Left ventricle myocardium inferior (tissue), 1 donor: ENCODE measurements at regions not wholly inside any gene's neighbourhood (a gene's known extent, or its start where the extent isn't known, plus 50 kb on each side); places are given as distances from the start of the nearest gene placed in this dataset.

Experiments
- DNase-seq: peaks from one replicate; pipeline ENCODE4 v3.0.0-alpha.2; 2020
- H3K27ac ChIP-seq: fragments of 200-600 bp; replicated peaks from 2 replicates; pipeline ENCODE4 v1.8.0; 2021
- H3K27me3 ChIP-seq: fragments of 200-600 bp; 2 replicates; pipeline ENCODE4 v1.8.0; 2021; ENCODE audit warnings: low read depth
- H3K36me3 ChIP-seq: fragments of 200-600 bp; 2 replicates; pipeline ENCODE4 v1.8.0; 2021
- H3K4me1 ChIP-seq: fragments of 200-600 bp; 2 replicates; pipeline ENCODE4 v1.8.0; 2021
- H3K4me3 ChIP-seq: fragments of 200-600 bp; 2 replicates; pipeline ENCODE4 v1.8.0; 2021; ENCODE audit warnings: mild to moderate bottlenecking, moderate library complexity
- H3K9me3 ChIP-seq: fragments of 200-600 bp; replicated peaks from 2 replicates; pipeline ENCODE4 v1.8.0; 2021
- CTCF ChIP-seq: fragments of 200-600 bp; IDR thresholded peaks from 2 replicates; pipeline ENCODE4 v1.8.0; 2021; ENCODE audit warnings: antibody characterized with exemption, mild to moderate bottlenecking, borderline replicate concordance
- intact Hi-C: fragments of 100-400 bp; cut with micrococcal nuclease; formaldehyde crosslinking; loops from one replicate; pipeline ENCODE4 v1.11.0; 2022
- donor health status: DM: no; HTN: yes; CAD: no; lungs with severe emphysema.

GRCh38 chr2:66749566-66749965 lies 314.6 kb downstream of the MEIS1 start:
- H3K36me3 ChIP-seq: no peaks in the 10 kb centered on the region
- no peaks in the 10 kb centered on the region for H3K9me3 ChIP-seq
- intact Hi-C loops: no loop called here
- DNase-seq: no peak
- no peaks in the 10 kb centered on the region for H3K4me1 ChIP-seq
- no peak for TF ChIP-seq CTCF
- no peak overlapping the region for H3K4me3 ChIP-seq
- H3K27ac ChIP-seq: no peak overlapping the region
- no peaks in the 10 kb centered on the region for H3K27me3 ChIP-seq

GRCh38 chr2:66753257-66753656 lies 318.3 kb downstream of the MEIS1 start:
- no peak overlapping the region for H3K27ac ChIP-seq
- no peaks in the 10 kb centered on the region for H3K36me3 ChIP-seq
- H3K27me3 ChIP-seq: no peaks in the 10 kb centered on the region
- TF ChIP-seq CTCF: no peak
- intact Hi-C loops: no loop called here
- no peak overlapping the region for H3K4me3 ChIP-seq
- H3K4me1 ChIP-seq: no peaks in the 10 kb centered on the region
- DNase-seq: no peak
- peaks cover 17% of the 10 kb centered on the region for H3K9me3 ChIP-seq

DNA sequence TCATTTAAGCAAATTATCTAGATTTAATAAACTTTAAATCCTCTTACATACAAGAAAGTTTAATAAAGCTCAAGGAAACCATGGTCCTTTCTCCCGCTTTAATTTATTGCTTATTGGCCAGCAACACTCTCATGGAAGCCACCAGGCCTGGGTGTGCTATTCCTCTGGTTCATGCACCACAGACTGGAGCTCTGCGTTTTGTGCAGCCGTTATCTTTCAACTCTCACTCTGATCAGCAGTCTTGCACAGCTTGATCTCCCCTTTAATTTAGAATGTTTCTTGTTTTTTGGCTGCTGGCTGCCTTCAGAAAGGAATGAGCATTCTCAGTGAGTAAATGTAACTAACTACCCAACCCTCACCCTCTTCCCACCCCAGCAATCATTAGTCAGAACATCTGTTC lies 318.7 kb downstream of the MEIS1 start:
- no peak for DNase-seq
- Histone ChIP-seq H3K4me1 (no peaks in the 10 kb centered on the region), H3K27ac (no peak overlapping the region), H3K36me3 (no peaks in the 10 kb centered on the region), H3K4me3 (no peak overlapping the region), H3K27me3 (no peaks in the 10 kb centered on the region), H3K9me3 (peaks cover 21% of the 10 kb centered on the region)
- intact Hi-C loops: no loop called here
- TF ChIP-seq CTCF: no peak

DNA sequence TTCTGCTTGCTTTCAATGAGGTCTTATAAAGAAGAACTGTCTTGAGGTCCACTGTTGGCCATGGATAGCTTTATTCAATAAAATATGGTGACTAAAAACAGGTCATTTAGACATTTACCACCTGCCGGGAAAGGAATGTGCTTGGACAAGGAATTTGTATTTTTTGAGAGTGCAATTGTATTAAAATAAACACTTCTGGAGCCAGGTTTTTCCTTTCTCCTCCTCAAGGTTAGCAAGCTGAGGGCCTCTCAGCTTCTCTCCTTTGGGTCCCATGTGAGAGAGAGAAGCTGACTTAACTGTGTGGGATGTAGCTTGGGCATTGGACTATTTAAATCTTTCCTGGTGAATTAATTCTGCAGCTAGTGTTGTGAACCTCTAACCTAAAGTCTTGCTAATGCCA lies 321.0 kb downstream of the MEIS1 start:
- no peak overlapping the region for H3K27ac ChIP-seq
- H3K4me3 ChIP-seq: no peak overlapping the region
- no peaks in the 10 kb centered on the region for H3K4me1 ChIP-seq
- no peak for DNase-seq
- intact Hi-C loops: no loop called here
- peaks cover 23% of the 10 kb centered on the region for H3K9me3 ChIP-seq
- TF ChIP-seq CTCF: no peak
- no peaks in the 10 kb centered on the region for H3K27me3 ChIP-seq
- H3K36me3 ChIP-seq: no peaks in the 10 kb centered on the region

DNA sequence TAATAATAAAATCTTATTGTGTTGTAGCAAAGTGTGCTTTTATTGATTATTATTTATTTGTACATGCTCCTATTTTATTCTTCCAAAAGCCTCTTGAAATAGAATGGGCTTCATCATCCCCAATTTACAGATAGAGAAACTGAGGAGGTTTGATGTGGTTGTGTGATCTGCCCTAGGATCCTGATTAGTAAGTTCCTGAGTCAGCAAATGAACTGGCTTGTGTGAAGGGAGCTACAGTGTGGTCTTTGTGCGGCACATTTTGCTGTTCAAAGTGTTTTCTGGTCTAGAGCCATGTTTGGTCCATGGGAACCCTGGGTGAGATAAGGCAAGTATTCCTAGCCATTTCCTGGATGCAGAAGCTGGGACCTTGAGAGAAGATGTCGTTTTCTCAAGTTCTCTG lies 326.9 kb downstream of the MEIS1 start:
- TF ChIP-seq CTCF: no peak
- intact Hi-C loops: no loop called here
- Histone ChIP-seq H3K27ac (no peak overlapping the region), H3K36me3 (no peaks in the 10 kb centered on the region), H3K9me3 (peaks cover 20% of the 10 kb centered on the region), H3K4me3 (no peak overlapping the region), H3K4me1 (no peaks in the 10 kb centered on the region), H3K27me3 (no peaks in the 10 kb centered on the region)
- no peak for DNase-seq

DNA sequence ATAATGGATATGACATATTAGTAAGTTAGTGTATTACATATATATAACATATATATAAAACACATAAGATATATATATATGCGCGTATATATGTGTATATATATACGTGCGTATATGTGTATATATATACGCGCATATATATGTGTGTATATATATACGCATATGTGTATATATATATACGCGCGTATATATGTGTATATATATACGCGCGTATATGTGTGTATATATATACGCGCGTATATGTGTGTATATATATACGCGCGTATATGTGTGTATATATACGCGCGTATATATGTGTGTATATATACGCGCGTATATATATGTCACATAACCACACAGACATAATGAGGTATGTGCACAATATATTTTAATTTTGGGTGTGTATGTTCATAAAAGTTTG lies 327.8 kb downstream of the MEIS1 start:
- Histone ChIP-seq H3K36me3 (no peaks in the 10 kb centered on the region), H3K27ac (no peak overlapping the region), H3K27me3 (no peaks in the 10 kb centered on the region), H3K4me3 (no peak overlapping the region), H3K9me3 (peaks cover 11% of the 10 kb centered on the region), H3K4me1 (no peaks in the 10 kb centered on the region)
- TF ChIP-seq CTCF: no peak
- no peak for DNase-seq
- intact Hi-C loops: no loop called here
